Ovary (tissue), 3 donors: ENCODE measurements at regions not wholly inside any gene's neighbourhood (a gene's known extent, or its start where the extent isn't known, plus 50 kb on each side); places are given as distances from the start of the nearest gene placed in this dataset.

Experiments
- CTCF ChIP-seq, 3 donors: fragments of 450-650 bp in 2 of 3; fragments of 200-600 bp in 1 of 3; IDR thresholded peaks; one replicate each; pipeline versions ENCODE4 v1.5.1 to v1.8.0; 2016 to 2022; ENCODE audit warnings: antibody characterized with exemption in 3 of 3, mild to moderate bottlenecking in 1 of 3
- POLR2A ChIP-seq: fragments of 450-650 bp; IDR thresholded peaks from one replicate; pipeline ENCODE4 v1.6.1; 2017; ENCODE audit warnings: antibody characterized with exemption, mild to moderate bottlenecking, moderate library complexity
- donor health status: DM: no; HTN: no; CAD: no.

DNA sequence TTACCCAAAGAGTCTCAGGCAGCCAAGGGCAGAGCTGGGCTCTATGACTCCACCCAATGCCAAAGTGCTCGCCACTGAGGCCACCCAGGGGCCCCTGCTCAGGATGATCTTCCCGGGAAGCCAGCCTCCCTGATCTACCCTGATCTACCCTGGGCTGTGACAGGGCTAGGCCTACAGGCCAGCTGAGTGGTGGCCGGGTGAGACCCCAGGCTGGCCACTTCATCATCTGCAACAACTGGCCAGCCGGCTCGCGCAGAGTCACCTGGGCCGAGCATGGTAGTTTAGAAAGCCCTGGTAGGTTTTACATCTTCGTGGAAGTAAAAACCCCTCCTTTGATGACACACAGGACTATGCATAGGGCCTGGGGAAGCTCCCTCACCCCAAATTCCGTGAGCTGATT lies 276.3 kb downstream of the NDUFA10 start:
- no peak for TF ChIP-seq CTCF (IDR thresholded peaks at IDR 0.05)
- TF ChIP-seq POLR2A, result no peak
